HFFc6 (cell line): ENCODE measurements at regions not wholly inside any gene's neighbourhood (a gene's known extent, or its start where the extent isn't known, plus 50 kb on each side); places are given as distances from the start of the nearest gene placed in this dataset.
"Not testable (repeated sequence)": the region's sequence is repeated elsewhere in the genome, so short reads cannot be mapped to it uniquely, and the experiment has no call there.

Experiments
- DNase-seq: peaks from one replicate; pipeline ENCODE4 v3.0.0-alpha.2; 2018
- H3K27ac Mint-ChIP-seq: 2 replicates; pipeline ENCODE4 v1.8.0; 2020; ENCODE audit warnings: mild to moderate bottlenecking, mixed read lengths
- H3K27me3 Mint-ChIP-seq: 2 replicates; pipeline ENCODE4 v1.8.0; 2021; ENCODE audit warnings: mild to moderate bottlenecking, moderate library complexity, mixed read lengths; ENCODE audit not compliant: insufficient read depth
- H3K36me3 Mint-ChIP-seq: 2 replicates; pipeline ENCODE4 v1.8.0; 2021; ENCODE audit warnings: low read depth, mixed read lengths
- H3K4me1 Mint-ChIP-seq: 2 replicates; pipeline ENCODE4 v1.8.0; 2020; ENCODE audit warnings: low read depth, mixed read lengths
- H3K4me3 Mint-ChIP-seq: 2 replicates; pipeline ENCODE4 v1.8.0; 2020; ENCODE audit warnings: mild to moderate bottlenecking, moderate library complexity, mixed read lengths
- H3K9me3 Mint-ChIP-seq: 2 replicates; pipeline ENCODE4 v1.8.0; 2020; ENCODE audit warnings: mild to moderate bottlenecking, mixed read lengths
- CTCF ChIP-seq: fragments of 200-600 bp; sonication (generic); IDR thresholded peaks from 2 replicates; pipeline ENCODE4 v1.5.0; 2021; ENCODE audit warnings: antibody characterized with exemption, mild to moderate bottlenecking

- Mint-ChIP-seq H3K9me3 (no peaks in the 10 kb centered on the region), H3K4me1 (no peaks in the 10 kb centered on the region; the same call in 1 of the 2 replicates), H3K27ac (no peak overlapping the region), H3K36me3 (no peaks in the 10 kb centered on the region), H3K4me3 (no peak overlapping the region), H3K27me3 (peaks cover 33% of the 10 kb centered on the region)
- no peak for DNase-seq
- no peak for TF ChIP-seq CTCF
These were observed 90.0 kb upstream of the LRRN2 start for GRCh38 chr1:204775546-204775945.

GRCh38 chr1:204777591-204777990, 92.1 kb upstream of the LRRN2 start:
- no peak for TF ChIP-seq CTCF
- Mint-ChIP-seq H3K4me3 (no peak overlapping the region), H3K27ac (no peak overlapping the region), H3K4me1 (no peaks in the 10 kb centered on the region; the same call in 1 of the 2 replicates), H3K9me3 (no peaks in the 10 kb centered on the region), H3K27me3 (peaks cover 34% of the 10 kb centered on the region), H3K36me3 (no peaks in the 10 kb centered on the region)
- DNase-seq, result no peak

- no peak for TF ChIP-seq CTCF
- H3K27me3 Mint-ChIP-seq, result peaks cover 19% of the 10 kb centered on the region
- no peaks in the 10 kb centered on the region; the same call in 1 of the 2 replicates for H3K4me1 Mint-ChIP-seq
- no peak overlapping the region for H3K27ac Mint-ChIP-seq
- H3K36me3 Mint-ChIP-seq, result no peaks in the 10 kb centered on the region
- DNase-seq, result peak; percentile 23
- H3K4me3 Mint-ChIP-seq, result no peak overlapping the region
- no peaks in the 10 kb centered on the region for H3K9me3 Mint-ChIP-seq
These were observed 90.0 kb upstream of the NFASC start for GRCh38 chr1:204780630-204781029.

GRCh38 chr1:204782118-204782700, 88.5 kb upstream of the NFASC start:
- Mint-ChIP-seq H3K4me1 (no peaks in the 10 kb centered on the region; the same call in 1 of the 2 replicates), H3K27me3 (peaks cover 22% of the 10 kb centered on the region), H3K36me3 (no peaks in the 10 kb centered on the region), H3K4me3 (no peak overlapping the region), H3K27ac (no peak overlapping the region), H3K9me3 (no peaks in the 10 kb centered on the region)
- no peak for TF ChIP-seq CTCF
- DNase-seq, result peak; percentile 49

- H3K4me3 Mint-ChIP-seq, H3K4me1 Mint-ChIP-seq, DNase-seq, H3K27ac Mint-ChIP-seq, H3K36me3 Mint-ChIP-seq, H3K9me3 Mint-ChIP-seq: not testable (repeated sequence)
- peaks cover 21% of the 10 kb centered on the region for H3K27me3 Mint-ChIP-seq
These were observed 85.6 kb upstream of the NFASC start for GRCh38 chr1:204785023-204785422.

GRCh38 chr1:204788470-204788869, 82.2 kb upstream of the NFASC start:
- no peaks in the 10 kb centered on the region for H3K9me3 Mint-ChIP-seq
- DNase-seq, result no peak
- H3K4me1 Mint-ChIP-seq, result no peaks in the 10 kb centered on the region
- H3K36me3 Mint-ChIP-seq, result no peaks in the 10 kb centered on the region
- H3K27ac Mint-ChIP-seq, result no peak overlapping the region
- peaks cover 22% of the 10 kb centered on the region for H3K27me3 Mint-ChIP-seq
- no peak for TF ChIP-seq CTCF
- H3K4me3 Mint-ChIP-seq, result no peak overlapping the region
